IMR-90 (cell line): ENCODE measurements at regions not wholly inside any gene's neighbourhood (a gene's known extent, or its start where the extent isn't known, plus 50 kb on each side); places are given as distances from the start of the nearest gene placed in this dataset.

Source experiments
- CHD1 ChIP-seq: IDR thresholded peaks from 2 replicates; pipeline ENCODE4 v1.6.1; 2012; ENCODE audit warnings: low read depth, low read length, improper control_type of control experiment
- CTCF ChIP-seq: conservative IDR thresholded peaks from 2 replicates; pipeline ENCODE4 v1.5.1; 2012; ENCODE audit warnings: mild to moderate bottlenecking, low read depth, low read length, improper control_type of control experiment
- POLR2A ChIP-seq: IDR thresholded peaks from 2 replicates; pipeline ENCODE4 v1.6.1; 2012; ENCODE audit warnings: mild to moderate bottlenecking, low read depth, low read length
- RAD21 ChIP-seq: IDR thresholded peaks from 2 replicates; pipeline ENCODE4 v1.6.1; 2012; ENCODE audit warnings: low read length, improper control_type of control experiment
- RFX5 ChIP-seq: IDR thresholded peaks from 2 replicates; pipeline ENCODE4 v1.8.0; 2012; ENCODE audit warnings: low read depth, mild to moderate bottlenecking, low read length, moderate library complexity
- SMC3 ChIP-seq: fragments of 150-350 bp; IDR thresholded peaks from 2 replicates; pipeline ENCODE4 v1.6.1; 2016; ENCODE audit warnings: low read depth, mild to moderate bottlenecking, antibody characterized with exemption, low read length, moderate library complexity
- TF ChIP-seq, protein P1 (sequence below): fragments of 150-350 bp; IDR thresholded peaks from 2 replicates; pipeline ENCODE4 v1.6.1; 2016; ENCODE audit warnings: low read depth, mild to moderate bottlenecking, low read length, moderate library complexity, borderline replicate concordance
- TF ChIP-seq, protein P2 (sequence below): fragments of 150-350 bp; IDR thresholded peaks from 2 replicates; pipeline ENCODE4 v1.6.1; 2017; ENCODE audit warnings: mild to moderate bottlenecking, antibody characterized with exemption, low read length, low read depth

GRCh38 chr16:86317813-86318650, 192.3 kb upstream of the FOXF1 start:
- no peak for TF ChIP-seq POLR2A
- TF ChIP-seq CTCF: no peak
- TF ChIP-seq RFX5: no peak
- TF ChIP-seq RAD21: no peak
- TF ChIP-seq SMC3: no peak
- TF ChIP-seq, protein P1, sequence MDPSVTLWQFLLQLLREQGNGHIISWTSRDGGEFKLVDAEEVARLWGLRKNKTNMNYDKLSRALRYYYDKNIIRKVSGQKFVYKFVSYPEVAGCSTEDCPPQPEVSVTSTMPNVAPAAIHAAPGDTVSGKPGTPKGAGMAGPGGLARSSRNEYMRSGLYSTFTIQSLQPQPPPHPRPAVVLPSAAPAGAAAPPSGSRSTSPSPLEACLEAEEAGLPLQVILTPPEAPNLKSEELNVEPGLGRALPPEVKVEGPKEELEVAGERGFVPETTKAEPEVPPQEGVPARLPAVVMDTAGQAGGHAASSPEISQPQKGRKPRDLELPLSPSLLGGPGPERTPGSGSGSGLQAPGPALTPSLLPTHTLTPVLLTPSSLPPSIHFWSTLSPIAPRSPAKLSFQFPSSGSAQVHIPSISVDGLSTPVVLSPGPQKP: no peak
- no peak for TF ChIP-seq CHD1
- TF ChIP-seq, protein P2, sequence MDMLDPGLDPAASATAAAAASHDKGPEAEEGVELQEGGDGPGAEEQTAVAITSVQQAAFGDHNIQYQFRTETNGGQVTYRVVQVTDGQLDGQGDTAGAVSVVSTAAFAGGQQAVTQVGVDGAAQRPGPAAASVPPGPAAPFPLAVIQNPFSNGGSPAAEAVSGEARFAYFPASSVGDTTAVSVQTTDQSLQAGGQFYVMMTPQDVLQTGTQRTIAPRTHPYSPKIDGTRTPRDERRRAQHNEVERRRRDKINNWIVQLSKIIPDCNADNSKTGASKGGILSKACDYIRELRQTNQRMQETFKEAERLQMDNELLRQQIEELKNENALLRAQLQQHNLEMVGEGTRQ: no peak
